MCF 10A (cell line): ENCODE measurements at regions not wholly inside any gene's neighbourhood (a gene's known extent, or its start where the extent isn't known, plus 50 kb on each side); places are given as distances from the start of the nearest gene placed in this dataset.
A peak's percentile ranks its signal among the peaks of the same experiment; 100 is the strongest.

Experiments used
- BruUV-seq: library from RNA; stranded (reverse); fragments of 400-500 nt; replicated peaks from 2 replicates; lab custom pipeline; 2021; lab: Mats Ljungman, UMichigan
- CTCF ChIA-PET: fragments of 300-600 bp; sonication (Branson Sonifier 250); formaldehyde crosslinking; extraction: SDS; loops from one replicate; lab custom pipeline; 2021; ENCODE audit warnings: antibody characterized with exemption, inconsistent platforms; lab: Yijun Ruan, JAX
- POLR2A ChIA-PET: fragments of 300-600, 350-650 bp; sonication (Branson Sonifier 250); formaldehyde crosslinking; extraction: SDS; loops from one replicate; lab custom pipeline; 2020; ENCODE audit warnings: antibody characterized with exemption, inconsistent platforms; lab: Yijun Ruan, JAX
- DNase-seq: peaks from one replicate; pipeline ENCODE4 v3.0.0-alpha.2; 2018; ENCODE audit not compliant: unreplicated experiment
- H3K27ac Mint-ChIP-seq: one replicate; pipeline ENCODE4 v1.8.0; 2022; ENCODE audit warnings: mild to moderate bottlenecking, low read depth, mixed read lengths; ENCODE audit not compliant: unreplicated experiment
- H3K27me3 Mint-ChIP-seq: one replicate; pipeline ENCODE4 v1.8.0; 2022; ENCODE audit warnings: mixed read lengths; ENCODE audit not compliant: insufficient read depth, unreplicated experiment
- H3K36me3 Mint-ChIP-seq: one replicate; pipeline ENCODE4 v1.8.0; 2022; ENCODE audit warnings: mild to moderate bottlenecking, moderate library complexity, mixed read lengths; ENCODE audit not compliant: insufficient read depth, unreplicated experiment
- H3K4me1 Mint-ChIP-seq: one replicate; pipeline ENCODE4 v1.8.0; 2022; ENCODE audit warnings: mixed read lengths; ENCODE audit not compliant: insufficient read depth, unreplicated experiment
- H3K4me3 Mint-ChIP-seq: one replicate; pipeline ENCODE4 v1.8.0; 2022; ENCODE audit warnings: mild to moderate bottlenecking, moderate library complexity, mixed read lengths; ENCODE audit not compliant: unreplicated experiment
- H3K9me3 Mint-ChIP-seq: one replicate; pipeline ENCODE4 v1.8.0; 2022; ENCODE audit warnings: mixed read lengths; ENCODE audit not compliant: unreplicated experiment
- CTCF ChIP-seq: fragments of 200-600 bp; IDR thresholded peaks from one replicate; pipeline ENCODE4 v1.8.0; 2022; ENCODE audit warnings: antibody characterized with exemption, mild to moderate bottlenecking; ENCODE audit not compliant: unreplicated experiment
- intact Hi-C: fragments of 100-400 bp; cut with micrococcal nuclease; formaldehyde crosslinking; loops from 2 replicates; pipeline ENCODE4 v1.14.1; 2022

- no TSS peak for BruUV-seq
- Mint-ChIP-seq H3K27ac (no peak overlapping the region), H3K36me3 (no peaks in the 10 kb centered on the region), H3K4me3 (no peak overlapping the region), H3K27me3 (no peaks in the 10 kb centered on the region), H3K4me1 (no peaks in the 10 kb centered on the region), H3K9me3 (no peaks in the 10 kb centered on the region)
- intact Hi-C loops: loop anchor here (2.0 kb wide), 1 partner anchor 640 kb away; no protein-coding TSS in a partner anchor
- TF ChIP-seq CTCF: no peak
- peak; percentile 31 for DNase-seq
- POLR2A ChIA-PET: no interaction called here
- CTCF ChIA-PET: interaction anchor here (0.6 kb wide), 1 partner anchor 923 kb away, joined by 3 read pairs; no protein-coding TSS in a partner anchor
Observed at GRCh38 chr4:188246488-188246887, 107.2 kb downstream of the TRIML1 start.

- BruUV-seq: no TSS peak
- Mint-ChIP-seq H3K27ac (no peak overlapping the region), H3K27me3 (no peaks in the 10 kb centered on the region), H3K36me3 (no peaks in the 10 kb centered on the region), H3K4me3 (no peak overlapping the region), H3K9me3 (no peaks in the 10 kb centered on the region), H3K4me1 (peaks cover 5% of the 10 kb centered on the region)
- no peak for TF ChIP-seq CTCF
- DNase-seq: peak; percentile 33
- POLR2A ChIA-PET: interaction anchor here (0.6 kb wide), 1 partner anchor 222 kb away, joined by 3 read pairs; no protein-coding TSS in a partner anchor
- CTCF ChIA-PET: interaction anchor here (0.7 kb wide), 1 partner anchor 1539 kb away, joined by 3 read pairs; no protein-coding TSS in a partner anchor
- intact Hi-C loops: no loop called here
Observed at GRCh38 chr4:188254211-188254610, 115.0 kb downstream of the TRIML1 start.

- POLR2A ChIA-PET: no interaction called here
- Mint-ChIP-seq H3K27ac (no peak overlapping the region), H3K27me3 (no peaks in the 10 kb centered on the region), H3K4me3 (no peak overlapping the region), H3K9me3 (peaks cover 7% of the 10 kb centered on the region), H3K36me3 (no peaks in the 10 kb centered on the region), H3K4me1 (peaks cover 21% of the 10 kb centered on the region)
- intact Hi-C loops: loop anchor here (2.0 kb wide), 1 partner anchor 1536 kb away; no protein-coding TSS in a partner anchor
- CTCF ChIA-PET: no interaction called here
- BruUV-seq: no TSS peak
- TF ChIP-seq CTCF: no peak
- peak; percentile 69 for DNase-seq
Observed at GRCh38 chr4:188262464-188262863, 123.2 kb downstream of the TRIML1 start.

GRCh38 chr4:188263321-188263720 is 124.1 kb downstream of the TRIML1 start:
- intact Hi-C loops: loop anchor here (2.0 kb wide), 1 partner anchor 1537 kb away; no protein-coding TSS in a partner anchor
- Mint-ChIP-seq H3K4me1 (peaks cover 21% of the 10 kb centered on the region), H3K36me3 (no peaks in the 10 kb centered on the region), H3K4me3 (no peak overlapping the region), H3K27ac (no peak overlapping the region), H3K9me3 (peaks cover 7% of the 10 kb centered on the region), H3K27me3 (no peaks in the 10 kb centered on the region)
- POLR2A ChIA-PET: interaction anchor here (0.6 to 1.5 kb wide), 3 partner anchors 10 to 197 kb away, joined by 3 to 5 read pairs (median 3); no protein-coding TSS in a partner anchor
- BruUV-seq: no TSS peak
- CTCF ChIA-PET: interaction anchor here (0.7 kb wide), 1 partner anchor 13 kb away, joined by 4 read pairs; no protein-coding TSS in a partner anchor
- DNase-seq: no peak
- TF ChIP-seq CTCF: no peak
